PFSK-1 (cell line): ENCODE measurements at regions not wholly inside any gene's neighbourhood (a gene's known extent, or its start where the extent isn't known, plus 50 kb on each side); places are given as distances from the start of the nearest gene placed in this dataset.

Source experiments
- FOXP2 ChIP-seq: optimal IDR thresholded peaks from 2 replicates; pipeline ENCODE3; 2011; ENCODE audit warnings: borderline replicate concordance, control low read depth, inconsistent platforms; ENCODE audit not compliant: insufficient read depth; ENCODE audit errors: extremely low read length, extremely low read depth
- POLR2AphosphoS5 ChIP-seq: IDR thresholded peaks from 2 replicates; pipeline ENCODE4 v1.6.1; 2012; ENCODE audit warnings: low read depth, mild to moderate bottlenecking, control low read depth, low read length, moderate library complexity
- TAF1 ChIP-seq: IDR thresholded peaks from 2 replicates; pipeline ENCODE4 v1.6.1; 2012; ENCODE audit warnings: low read length, control low read depth, borderline replicate concordance; ENCODE audit not compliant: insufficient read depth
- TF ChIP-seq, protein P1 (sequence below), 2 experiments: IDR thresholded peaks; 2 replicates each; pipeline versions ENCODE4 v1.6.1 to v1.8.0; 2011 to 2012; ENCODE audit warnings: low read depth in 2 of 2, low read length in 2 of 2, control low read depth in 1 of 2, inconsistent platforms in 1 of 2, mild to moderate bottlenecking in 1 of 2, moderate library complexity in 1 of 2; ENCODE audit not compliant: insufficient read depth in 1 of 2

DNA sequence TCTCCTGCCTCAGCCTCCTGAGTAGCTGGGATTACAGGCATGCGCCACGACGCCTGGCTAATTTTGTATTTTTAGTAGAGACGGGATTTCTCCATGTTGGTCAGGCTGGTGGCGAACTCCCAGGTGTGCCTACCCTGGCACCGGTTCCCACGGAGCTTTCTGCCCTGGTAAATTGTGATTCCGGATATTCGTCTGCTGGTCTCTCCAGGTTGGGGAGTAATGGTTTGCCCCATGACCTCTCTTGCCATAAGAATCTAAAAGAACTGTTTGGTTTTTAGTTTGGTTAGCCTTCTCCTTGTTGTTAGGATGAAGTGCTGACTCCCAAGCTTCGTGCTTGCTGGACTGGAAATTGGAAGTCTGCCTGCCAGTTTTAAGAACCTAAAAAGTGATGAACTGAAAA is 223.8 kb downstream of the BCAS1 start:
- TF ChIP-seq, protein P1, sequence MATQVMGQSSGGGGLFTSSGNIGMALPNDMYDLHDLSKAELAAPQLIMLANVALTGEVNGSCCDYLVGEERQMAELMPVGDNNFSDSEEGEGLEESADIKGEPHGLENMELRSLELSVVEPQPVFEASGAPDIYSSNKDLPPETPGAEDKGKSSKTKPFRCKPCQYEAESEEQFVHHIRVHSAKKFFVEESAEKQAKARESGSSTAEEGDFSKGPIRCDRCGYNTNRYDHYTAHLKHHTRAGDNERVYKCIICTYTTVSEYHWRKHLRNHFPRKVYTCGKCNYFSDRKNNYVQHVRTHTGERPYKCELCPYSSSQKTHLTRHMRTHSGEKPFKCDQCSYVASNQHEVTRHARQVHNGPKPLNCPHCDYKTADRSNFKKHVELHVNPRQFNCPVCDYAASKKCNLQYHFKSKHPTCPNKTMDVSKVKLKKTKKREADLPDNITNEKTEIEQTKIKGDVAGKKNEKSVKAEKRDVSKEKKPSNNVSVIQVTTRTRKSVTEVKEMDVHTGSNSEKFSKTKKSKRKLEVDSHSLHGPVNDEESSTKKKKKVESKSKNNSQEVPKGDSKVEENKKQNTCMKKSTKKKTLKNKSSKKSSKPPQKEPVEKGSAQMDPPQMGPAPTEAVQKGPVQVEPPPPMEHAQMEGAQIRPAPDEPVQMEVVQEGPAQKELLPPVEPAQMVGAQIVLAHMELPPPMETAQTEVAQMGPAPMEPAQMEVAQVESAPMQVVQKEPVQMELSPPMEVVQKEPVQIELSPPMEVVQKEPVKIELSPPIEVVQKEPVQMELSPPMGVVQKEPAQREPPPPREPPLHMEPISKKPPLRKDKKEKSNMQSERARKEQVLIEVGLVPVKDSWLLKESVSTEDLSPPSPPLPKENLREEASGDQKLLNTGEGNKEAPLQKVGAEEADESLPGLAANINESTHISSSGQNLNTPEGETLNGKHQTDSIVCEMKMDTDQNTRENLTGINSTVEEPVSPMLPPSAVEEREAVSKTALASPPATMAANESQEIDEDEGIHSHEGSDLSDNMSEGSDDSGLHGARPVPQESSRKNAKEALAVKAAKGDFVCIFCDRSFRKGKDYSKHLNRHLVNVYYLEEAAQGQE (IDR thresholded peaks at IDR 0.05; ENCODE audit: insufficient read depth in 1 of 2, low read depth in 2 of 2, low read length in 2 of 2): no peak
- TF ChIP-seq FOXP2: no peak
- no peak for TF ChIP-seq POLR2AphosphoS5
- no peak for TF ChIP-seq TAF1
